HepG2 (cell line): ENCODE measurements at regions not wholly inside any gene's neighbourhood (a gene's known extent, or its start where the extent isn't known, plus 50 kb on each side); places are given as distances from the start of the nearest gene placed in this dataset.

ENCODE experiments used
- AGO1 ChIP-seq: fragments of 200-400 bp; formaldehyde crosslinking; IDR thresholded peaks from 2 replicates; pipeline ENCODE4 v1.6.1; 2017; ENCODE audit warnings: mild to moderate bottlenecking, low read depth, low read length, moderate library complexity; ENCODE audit not compliant: poor library complexity, severe bottlenecking
- EZH2 ChIP-seq: conservative IDR thresholded peaks from 2 replicates; pipeline ENCODE4 v1.6.1; 2012; ENCODE audit warnings: mild to moderate bottlenecking, low read depth, low read length, moderate library complexity
- HCFC1 ChIP-seq: fragments of 150-350 bp; IDR thresholded peaks from 2 replicates; pipeline ENCODE4 v1.6.1; 2014; ENCODE audit warnings: low read depth, low read length
- HES4 ChIP-seq: sonication (generic); formaldehyde crosslinking; IDR thresholded peaks from 2 replicates; pipeline ENCODE4 v1.9.0; 2021; ENCODE audit warnings: mild to moderate bottlenecking, missing genetic modification reagents, borderline replicate concordance
- KLF15 ChIP-seq: sonication (generic); formaldehyde crosslinking; IDR thresholded peaks from 2 replicates; pipeline ENCODE4 v1.8.1; 2023; ENCODE audit warnings: borderline replicate concordance, mild to moderate bottlenecking, inconsistent platforms, missing genetic modification reagents, mixed read lengths
- MLLT10 ChIP-seq: sonication (generic); formaldehyde crosslinking; IDR thresholded peaks from 2 replicates; pipeline ENCODE4 v1.4.0; 2020; ENCODE audit warnings: missing genetic modification reagents
- MYNN ChIP-seq: sonication (generic); formaldehyde crosslinking; IDR thresholded peaks from 2 replicates; pipeline ENCODE4 v1.4.0; 2020; ENCODE audit warnings: mild to moderate bottlenecking, low read depth, missing genetic modification reagents
- RFX3 ChIP-seq: IDR thresholded peaks from 2 replicates; pipeline ENCODE4 v1.6.1; 2016; ENCODE audit warnings: missing biosample characterization, missing genetic modification reagents
- RORA ChIP-seq: sonication (generic); formaldehyde crosslinking; IDR thresholded peaks from 2 replicates; pipeline ENCODE4 v1.5.0; 2020; ENCODE audit warnings: mild to moderate bottlenecking, missing genetic modification reagents, moderate library complexity
- STAT5B ChIP-seq: sonication (generic); formaldehyde crosslinking; IDR thresholded peaks from 2 replicates; pipeline ENCODE4 v1.4.0; 2020; ENCODE audit warnings: missing genetic modification reagents
- TOE1 ChIP-seq: sonication (generic); formaldehyde crosslinking; IDR thresholded peaks from 2 replicates; pipeline ENCODE4 v1.4.0; 2020; ENCODE audit warnings: mild to moderate bottlenecking, missing genetic modification reagents
- ZBTB7A ChIP-seq: sonication (generic); formaldehyde crosslinking; IDR thresholded peaks from 2 replicates; pipeline ENCODE4 v1.8.0; 2022; ENCODE audit warnings: mild to moderate bottlenecking, missing genetic modification reagents
- ZNF160 ChIP-seq: sonication (generic); formaldehyde crosslinking; IDR thresholded peaks from 2 replicates; pipeline ENCODE4 v1.8.0; 2022; ENCODE audit warnings: mild to moderate bottlenecking, inconsistent platforms, missing genetic modification reagents
- ZNF326 ChIP-seq: sonication (generic); formaldehyde crosslinking; IDR thresholded peaks from 2 replicates; pipeline ENCODE4 v1.4.0; 2020; ENCODE audit warnings: missing genetic modification reagents, borderline replicate concordance
- ZNF354B ChIP-seq: sonication (generic); formaldehyde crosslinking; IDR thresholded peaks from 2 replicates; pipeline ENCODE4 v1.8.0; 2022; ENCODE audit warnings: mild to moderate bottlenecking, missing genetic modification reagents
- ZNF510 ChIP-seq: sonication (generic); formaldehyde crosslinking; IDR thresholded peaks from 2 replicates; pipeline ENCODE4 v1.4.0; 2020; ENCODE audit warnings: low read depth, mild to moderate bottlenecking, missing genetic modification reagents
- ZNF598 ChIP-seq: sonication (generic); formaldehyde crosslinking; IDR thresholded peaks from 2 replicates; pipeline ENCODE4 v1.5.1; 2020; ENCODE audit warnings: mild to moderate bottlenecking, missing genetic modification reagents, borderline replicate concordance
- TF ChIP-seq, protein P1 (sequence below): sonication (generic); formaldehyde crosslinking; IDR thresholded peaks from 2 replicates; pipeline ENCODE4 v1.8.0; 2022; ENCODE audit warnings: low read depth, missing genetic modification reagents
- TF ChIP-seq, protein P2 (sequence below): sonication (generic); formaldehyde crosslinking; IDR thresholded peaks from 2 replicates; pipeline ENCODE4 v1.9.0; 2021; ENCODE audit warnings: missing genetic modification reagents, mild to moderate bottlenecking, borderline replicate concordance
- TF ChIP-seq, protein P3 (sequence below): sonication (generic); formaldehyde crosslinking; IDR thresholded peaks from 2 replicates; pipeline ENCODE4 v1.4.0; 2020; ENCODE audit warnings: missing genetic modification reagents, mild to moderate bottlenecking, borderline replicate concordance
- TF ChIP-seq, protein P4 (sequence below): sonication (generic); formaldehyde crosslinking; IDR thresholded peaks from 2 replicates; pipeline ENCODE4 v1.4.0; 2020; ENCODE audit warnings: mild to moderate bottlenecking, missing genetic modification reagents, borderline replicate concordance

DNA sequence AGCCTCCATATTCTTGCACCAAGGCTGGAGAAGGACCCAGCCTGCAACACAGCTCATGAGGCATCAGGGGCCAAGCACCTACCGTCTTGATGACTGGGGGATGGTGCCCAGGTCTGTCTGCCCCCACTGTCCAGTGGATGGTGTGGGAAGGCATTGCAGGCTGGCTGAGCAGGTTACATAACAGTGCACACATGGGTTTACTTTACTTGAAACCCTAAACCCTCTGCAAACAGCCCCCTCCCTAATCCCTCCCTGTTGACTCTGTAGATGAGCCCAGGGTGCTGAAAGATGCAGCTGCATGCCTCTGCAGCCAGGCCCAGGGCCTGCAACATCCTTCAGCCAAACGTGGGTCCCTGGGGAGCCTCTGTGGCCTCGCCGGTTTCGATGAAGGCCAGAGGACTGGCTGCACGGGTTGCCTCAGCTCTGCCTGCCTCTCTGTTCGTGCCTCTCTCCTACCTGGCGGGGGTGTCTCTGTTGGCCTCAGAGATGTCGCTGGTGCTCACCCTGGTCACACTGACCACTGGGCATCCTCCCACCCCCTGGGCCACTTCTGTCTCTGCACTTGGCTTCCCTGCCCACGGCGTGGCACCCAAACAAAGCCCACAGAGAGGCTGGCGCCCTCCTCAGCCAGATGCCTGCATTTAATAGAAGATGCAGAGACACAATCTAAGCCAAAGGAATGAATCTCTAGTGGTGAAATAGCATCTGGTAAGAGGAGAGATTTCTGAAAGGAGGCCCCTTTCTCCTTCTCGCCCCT lies 95.1 kb downstream of the METRNL start (continued):
- 0 out of 2 replicates have a peak, but pooled peaks have one; percentile 83 for TF ChIP-seq MYNN
- TF ChIP-seq, protein P1, sequence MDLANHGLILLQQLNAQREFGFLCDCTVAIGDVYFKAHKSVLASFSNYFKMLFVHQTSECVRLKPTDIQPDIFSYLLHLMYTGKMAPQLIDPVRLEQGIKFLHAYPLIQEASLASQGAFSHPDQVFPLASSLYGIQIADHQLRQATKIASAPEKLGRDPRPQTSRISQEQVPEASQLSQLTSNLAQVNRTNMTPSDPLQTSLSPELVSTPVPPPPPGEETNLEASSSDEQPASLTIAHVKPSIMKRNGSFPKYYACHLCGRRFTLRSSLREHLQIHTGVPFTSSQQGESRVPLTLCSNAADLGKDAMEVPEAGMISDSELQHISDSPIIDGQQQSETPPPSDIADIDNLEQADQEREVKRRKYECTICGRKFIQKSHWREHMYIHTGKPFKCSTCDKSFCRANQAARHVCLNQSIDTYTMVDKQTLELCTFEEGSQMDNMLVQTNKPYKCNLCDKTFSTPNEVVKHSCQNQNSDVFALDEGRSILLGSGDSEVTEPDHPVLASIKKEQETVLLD, result no peak
- TF ChIP-seq ZBTB7A, result peak; percentile 81; the same call in 1 of the 2 replicates
- TF ChIP-seq, protein P2, sequence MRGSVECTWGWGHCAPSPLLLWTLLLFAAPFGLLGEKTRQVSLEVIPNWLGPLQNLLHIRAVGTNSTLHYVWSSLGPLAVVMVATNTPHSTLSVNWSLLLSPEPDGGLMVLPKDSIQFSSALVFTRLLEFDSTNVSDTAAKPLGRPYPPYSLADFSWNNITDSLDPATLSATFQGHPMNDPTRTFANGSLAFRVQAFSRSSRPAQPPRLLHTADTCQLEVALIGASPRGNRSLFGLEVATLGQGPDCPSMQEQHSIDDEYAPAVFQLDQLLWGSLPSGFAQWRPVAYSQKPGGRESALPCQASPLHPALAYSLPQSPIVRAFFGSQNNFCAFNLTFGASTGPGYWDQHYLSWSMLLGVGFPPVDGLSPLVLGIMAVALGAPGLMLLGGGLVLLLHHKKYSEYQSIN (CRISPR knock-in tag), result no peak
- no peak for TF ChIP-seq STAT5B (CRISPR knock-in tag)
- 0 out of 2 replicates have a peak, but pooled peaks have one; percentile 85 for TF ChIP-seq ZNF510 (CRISPR knock-in tag)
- no peak; the same call in 1 of the 2 replicates for TF ChIP-seq ZNF598 (CRISPR knock-in tag)
- 0 out of 2 replicates have a peak, but pooled peaks have one; percentile 35 for TF ChIP-seq ZNF160
- TF ChIP-seq ZNF326 (CRISPR knock-in tag), result no peak
- TF ChIP-seq EZH2, result no peak
- TF ChIP-seq RORA (CRISPR knock-in tag), result no peak
- TF ChIP-seq HCFC1, result no peak; the same call in 1 of the 2 replicates
- 0 out of 2 replicates have a peak, but pooled peaks have one; percentile 22 for TF ChIP-seq ZNF354B (CRISPR knock-in tag)
- peak; percentile 39; the same call in 1 of the 2 replicates for TF ChIP-seq RFX3 (CRISPR knock-in tag)
- TF ChIP-seq MLLT10 (CRISPR knock-in tag), result no peak
- no peak for TF ChIP-seq KLF15
- TF ChIP-seq, protein P3, sequence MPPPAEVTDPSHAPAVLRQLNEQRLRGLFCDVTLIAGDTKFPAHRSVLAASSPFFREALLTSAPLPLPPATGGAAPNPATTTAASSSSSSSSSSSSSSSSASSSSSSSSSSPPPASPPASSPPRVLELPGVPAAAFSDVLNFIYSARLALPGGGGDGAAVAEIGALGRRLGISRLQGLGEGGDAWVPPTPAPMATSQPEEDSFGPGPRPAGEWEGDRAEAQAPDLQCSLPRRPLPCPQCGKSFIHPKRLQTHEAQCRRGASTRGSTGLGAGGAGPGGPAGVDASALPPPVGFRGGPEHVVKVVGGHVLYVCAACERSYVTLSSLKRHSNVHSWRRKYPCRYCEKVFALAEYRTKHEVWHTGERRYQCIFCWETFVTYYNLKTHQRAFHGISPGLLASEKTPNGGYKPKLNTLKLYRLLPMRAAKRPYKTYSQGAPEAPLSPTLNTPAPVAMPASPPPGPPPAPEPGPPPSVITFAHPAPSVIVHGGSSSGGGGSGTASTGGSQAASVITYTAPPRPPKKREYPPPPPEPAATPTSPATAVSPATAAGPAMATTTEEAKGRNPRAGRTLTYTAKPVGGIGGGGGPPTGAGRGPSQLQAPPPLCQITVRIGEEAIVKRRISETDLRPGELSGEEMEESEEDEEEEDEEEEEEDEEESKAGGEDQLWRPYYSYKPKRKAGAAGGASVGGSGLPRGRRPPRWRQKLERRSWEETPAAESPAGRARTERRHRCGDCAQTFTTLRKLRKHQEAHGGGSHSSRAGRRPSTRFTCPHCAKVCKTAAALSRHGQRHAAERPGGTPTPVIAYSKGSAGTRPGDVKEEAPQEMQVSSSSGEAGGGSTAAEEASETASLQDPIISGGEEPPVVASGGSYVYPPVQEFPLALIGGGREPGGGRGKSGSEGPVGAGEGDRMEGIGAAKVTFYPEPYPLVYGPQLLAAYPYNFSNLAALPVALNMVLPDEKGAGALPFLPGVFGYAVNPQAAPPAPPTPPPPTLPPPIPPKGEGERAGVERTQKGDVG (CRISPR knock-in tag), result peak; percentile 80; the same call in 1 of the 2 replicates
- TF ChIP-seq, protein P4, sequence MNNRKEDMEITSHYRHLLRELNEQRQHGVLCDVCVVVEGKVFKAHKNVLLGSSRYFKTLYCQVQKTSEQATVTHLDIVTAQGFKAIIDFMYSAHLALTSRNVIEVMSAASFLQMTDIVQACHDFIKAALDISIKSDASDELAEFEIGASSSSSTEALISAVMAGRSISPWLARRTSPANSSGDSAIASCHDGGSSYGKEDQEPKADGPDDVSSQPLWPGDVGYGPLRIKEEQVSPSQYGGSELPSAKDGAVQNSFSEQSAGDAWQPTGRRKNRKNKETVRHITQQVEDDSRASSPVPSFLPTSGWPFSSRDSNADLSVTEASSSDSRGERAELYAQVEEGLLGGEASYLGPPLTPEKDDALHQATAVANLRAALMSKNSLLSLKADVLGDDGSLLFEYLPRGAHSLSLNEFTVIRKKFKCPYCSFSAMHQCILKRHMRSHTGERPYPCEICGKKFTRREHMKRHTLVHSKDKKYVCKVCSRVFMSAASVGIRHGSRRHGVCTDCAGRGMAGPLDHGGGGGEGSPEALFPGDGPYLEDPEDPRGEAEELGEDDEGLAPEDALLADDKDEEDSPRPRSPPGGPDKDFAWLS (CRISPR knock-in tag), result no peak
- no peak for TF ChIP-seq AGO1
- no peak; the same call in 1 of the 2 replicates for TF ChIP-seq HES4 (CRISPR knock-in tag)
- peak; percentile 79 for TF ChIP-seq TOE1 (CRISPR knock-in tag)
